Activated CD8-positive, alpha-beta T cell treated with anti-CD3 and anti-CD28 coated beads for 36 hours (primary cell): ENCODE measurements at regions not wholly inside any gene's neighbourhood (a gene's known extent, or its start where the extent isn't known, plus 50 kb on each side); places are given as distances from the start of the nearest gene placed in this dataset.
"Not testable (repeated sequence)": the region's sequence is repeated elsewhere in the genome, so short reads cannot be mapped to it uniquely, and the experiment has no call there.

Experiments
- ATAC-seq: fragments of 200-7000 bp; cut with Tn5 transposase; one replicate; pipeline ENCODE4 v1.10.0; 2021; ENCODE audit warnings: mild to moderate bottlenecking, moderate library complexity
- CTCF ChIA-PET: fragments of 350-600 bp; sonication (Branson Sonifier 250); formaldehyde crosslinking; loops from one replicate; lab custom pipeline; 2021; ENCODE audit warnings: antibody characterized with exemption; lab: Charles Lee
- POLR2A ChIA-PET: fragments of 350-600 bp; sonication (Branson Sonifier 250); formaldehyde crosslinking; loops from one replicate; lab custom pipeline; 2021; ENCODE audit warnings: antibody characterized with exemption; lab: Charles Lee
- DNase-seq: peaks from one replicate; pipeline ENCODE4 v3.0.0-alpha.2; 2020
- H3K27ac Mint-ChIP-seq: one replicate; pipeline ENCODE4 v1.8.0; 2021; ENCODE audit warnings: mild to moderate bottlenecking, mixed read lengths
- H3K27me3 Mint-ChIP-seq: one replicate; pipeline ENCODE4 v1.8.0; 2021; ENCODE audit warnings: mixed read lengths
- H3K36me3 Mint-ChIP-seq: one replicate; pipeline ENCODE4 v1.8.0; 2021; ENCODE audit warnings: low read depth, mixed read lengths
- H3K4me1 Mint-ChIP-seq: one replicate; pipeline ENCODE4 v1.8.0; 2021; ENCODE audit warnings: low read depth, mixed read lengths
- H3K4me3 Mint-ChIP-seq: one replicate; pipeline ENCODE4 v1.8.0; 2021; ENCODE audit warnings: mild to moderate bottlenecking, moderate library complexity, mixed read lengths
- H3K9me3 Mint-ChIP-seq: one replicate; pipeline ENCODE4 v1.8.0; 2021; ENCODE audit warnings: mixed read lengths
- CTCF ChIP-seq: fragments of 200-600 bp; IDR thresholded peaks from one replicate; pipeline ENCODE4 v1.8.0; 2022; ENCODE audit warnings: antibody characterized with exemption, mild to moderate bottlenecking
- intact Hi-C: fragments of 100-400 bp; cut with micrococcal nuclease; formaldehyde crosslinking; loops from one replicate; pipeline ENCODE4 v1.10.0; 2022

DNA sequence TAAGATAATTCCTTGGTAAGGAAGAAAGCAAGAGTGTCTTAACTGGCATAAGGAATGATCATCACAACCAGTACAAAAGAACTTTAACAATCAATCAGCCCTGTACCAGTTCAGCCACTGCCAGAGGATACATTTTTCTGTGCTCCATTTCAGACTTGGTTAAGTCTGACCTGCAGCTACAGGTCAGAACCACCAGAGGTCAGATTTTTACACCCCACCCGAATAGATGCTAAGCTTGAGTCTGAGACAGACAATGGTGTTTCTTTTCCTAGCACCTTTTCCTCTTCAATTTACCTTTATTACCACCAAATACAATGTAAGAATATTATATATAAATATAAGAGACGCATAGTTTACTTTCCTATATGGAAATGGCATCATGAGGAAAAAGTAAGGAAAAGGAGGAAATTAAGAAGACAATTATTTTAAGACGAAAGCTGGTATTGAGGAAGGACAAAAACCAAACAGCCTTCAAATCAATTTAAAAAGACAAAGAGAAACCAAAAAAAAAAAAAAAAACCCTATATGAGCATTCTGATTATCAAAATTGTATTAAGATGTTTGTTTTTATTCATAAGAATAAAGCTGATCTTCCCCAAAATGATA, 215.3 kb upstream of the TTC29 start:
- Mint-ChIP-seq H3K4me3 (no peak overlapping the region), H3K36me3 (no peaks in the 10 kb centered on the region), H3K27ac (no peak overlapping the region), H3K9me3 (no peaks in the 10 kb centered on the region), H3K4me1 (peaks cover 2% of the 10 kb centered on the region), H3K27me3 (peaks cover 21% of the 10 kb centered on the region)
- CTCF ChIA-PET, result interaction anchor here (0.7 to 2.2 kb wide), 6 partner anchors 9 to 706 kb away, joined by 3 to 20 read pairs (median 4); partner anchors contain the start of gene TMEM184C
- intact Hi-C loops, result loop anchor here (2.0 kb wide), 1 partner anchor 430 kb away; no protein-coding TSS in a partner anchor
- peak; percentile 68 for TF ChIP-seq CTCF
- DNase-seq, result peak; percentile 8
- peak; percentile 66 for ATAC-seq
- POLR2A ChIA-PET, result no interaction called here

DNA sequence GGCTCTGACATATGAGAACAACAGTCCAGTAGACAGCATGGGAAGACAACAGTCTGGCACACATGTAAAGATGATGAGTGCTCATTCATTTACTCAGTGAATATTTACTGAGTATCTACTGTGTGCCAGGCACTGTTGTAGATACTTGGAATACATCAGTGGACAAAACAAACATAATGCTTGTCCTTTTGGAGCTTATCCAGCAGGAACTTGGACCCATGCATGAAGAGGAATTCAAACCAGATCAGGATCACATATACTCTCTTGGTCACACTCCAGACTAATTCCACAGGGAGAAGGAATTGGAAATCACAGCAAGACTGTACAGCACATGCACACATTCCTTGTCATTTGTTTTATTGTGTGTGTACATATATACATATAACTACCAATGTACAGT, 217.6 kb upstream of the TTC29 start:
- CTCF ChIA-PET, result interaction anchor here (1.0 kb wide), 1 partner anchor 8 kb away, joined by 3 read pairs; no protein-coding TSS in a partner anchor
- ATAC-seq, result no peak
- Mint-ChIP-seq H3K4me1 (peaks cover 2% of the 10 kb centered on the region), H3K4me3 (no peak overlapping the region), H3K9me3 (no peaks in the 10 kb centered on the region), H3K36me3 (no peaks in the 10 kb centered on the region), H3K27me3 (peaks cover 11% of the 10 kb centered on the region), H3K27ac (no peak overlapping the region)
- no peak for TF ChIP-seq CTCF
- no peak for DNase-seq
- POLR2A ChIA-PET, result no interaction called here
- intact Hi-C loops, result no loop called here

DNA sequence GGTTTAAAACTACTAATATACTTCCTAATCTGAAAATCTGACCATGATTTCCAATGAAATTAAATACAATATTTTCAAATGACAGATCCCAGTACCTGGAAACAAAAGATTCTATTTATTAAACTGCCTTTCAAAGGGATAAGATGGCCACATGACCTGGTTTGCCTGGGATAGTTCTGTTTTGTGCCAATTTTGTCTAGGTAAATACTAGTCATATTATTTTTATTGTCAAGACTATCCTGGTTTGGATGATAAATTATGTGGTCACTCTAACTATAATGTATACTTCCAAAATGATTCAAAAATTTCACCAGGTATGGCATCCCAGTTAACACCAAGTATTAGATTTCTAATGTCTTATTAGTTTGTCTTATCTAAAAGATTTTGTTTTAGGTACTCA, 222.5 kb upstream of the TTC29 start:
- H3K27me3 Mint-ChIP-seq, POLR2A ChIA-PET, H3K36me3 Mint-ChIP-seq, ATAC-seq, H3K4me3 Mint-ChIP-seq, CTCF ChIA-PET, DNase-seq, H3K27ac Mint-ChIP-seq, H3K4me1 Mint-ChIP-seq, H3K9me3 Mint-ChIP-seq, intact Hi-C loops: not testable (repeated sequence)

DNA sequence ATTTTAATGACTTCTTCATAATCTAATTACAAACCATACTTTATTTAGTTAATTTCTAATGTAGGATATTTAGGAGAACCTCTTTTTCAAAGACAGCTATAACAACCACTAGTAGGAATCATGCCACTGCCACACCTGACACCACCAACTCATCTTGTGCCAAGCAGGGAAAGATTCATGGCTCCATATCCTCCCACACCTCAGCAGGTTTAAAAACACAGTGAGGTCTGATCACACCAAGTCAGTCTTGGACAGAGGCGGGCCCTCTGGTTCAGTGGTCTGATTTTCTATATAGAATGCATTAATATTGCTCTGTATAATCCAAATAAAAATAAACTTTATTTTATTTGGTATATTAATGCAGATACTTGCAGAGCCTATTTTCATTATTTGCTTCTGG, 227.7 kb upstream of the TTC29 start:
- H3K27me3 Mint-ChIP-seq, result no peaks in the 10 kb centered on the region
- no peaks in the 10 kb centered on the region for H3K9me3 Mint-ChIP-seq
- H3K4me3 Mint-ChIP-seq, result no peak overlapping the region
- intact Hi-C loops, result no loop called here
- no peaks in the 10 kb centered on the region for H3K4me1 Mint-ChIP-seq
- H3K36me3 Mint-ChIP-seq, result no peaks in the 10 kb centered on the region
- H3K27ac Mint-ChIP-seq, result no peak overlapping the region
- ChIA-PET CTCF (no interaction called here), POLR2A (no interaction called here)
- ATAC-seq, result no peak
- no peak for TF ChIP-seq CTCF
- no peak for DNase-seq

- no peaks in the 10 kb centered on the region for H3K4me1 Mint-ChIP-seq
- ATAC-seq, result no peak
- TF ChIP-seq CTCF, result no peak
These were observed 228.3 kb upstream of the TTC29 start for GRCh38 chr4:147173797-147174432.

More at GRCh38 chr4:147173797-147174432, 228.3 kb upstream of the TTC29 start:
- intact Hi-C loops, result no loop called here
- Mint-ChIP-seq H3K27me3 (no peaks in the 10 kb centered on the region), H3K4me3 (no peak overlapping the region), H3K27ac (no peak overlapping the region), H3K36me3 (no peaks in the 10 kb centered on the region), H3K9me3 (no peaks in the 10 kb centered on the region)
- DNase-seq, result no peak
- ChIA-PET CTCF (no interaction called here), POLR2A (no interaction called here)
